ENCODE measurements at regions not wholly inside any gene's neighbourhood (a gene's known extent, or its start where the extent isn't known, plus 50 kb on each side); places are given as distances from the start of the nearest gene placed in this dataset.

- H3K27me3 Mint-ChIP-seq (ENCODE audit: low read depth) = no peaks in the 10 kb centered on the region; the same call in 1 of the 2 replicates
- H3K36me3 Mint-ChIP-seq (ENCODE audit: insufficient read depth in 1 of 3, low read depth in 3 of 3) = no peaks in the 10 kb centered on the region
- H3K4me3 Mint-ChIP-seq = no peak overlapping the region
- Histone ChIP-seq H3K18ac (ENCODE audit: insufficient read length, low read depth, low read length) (no peak overlapping the region), H3K14ac (ENCODE audit: insufficient read depth, low read length) (no peak overlapping the region), H4K20me1 (ENCODE audit: control insufficient read depth, insufficient read depth, insufficient read length) (no peaks in the 10 kb centered on the region), H4K8ac (replicated peaks; ENCODE audit: insufficient read length, low read depth, low read length) (no peak overlapping the region), H3K4me1 (ENCODE audit: insufficient read depth, low read length) (no peaks in the 10 kb centered on the region), H3K23ac (ENCODE audit: insufficient read length, low read depth, low read length) (no peak overlapping the region), H2AK5ac (ENCODE audit: insufficient read length, low read length) (no peak overlapping the region), H4K91ac (ENCODE audit: insufficient read length, low read depth, low read length) (no peak overlapping the region), H3T11ph (ENCODE audit: low read length) (no peak overlapping the region), H2BK5ac (ENCODE audit: insufficient read length, low read length) (no peak overlapping the region), H3K27me3 (ENCODE audit: insufficient read depth, low read length) (no peaks in the 10 kb centered on the region), H2BK15ac (ENCODE audit: low read depth, low read length) (no peak overlapping the region), H2AFZ (ENCODE audit: low read length) (no peak overlapping the region), H3K23me2 (ENCODE audit: insufficient read length, low read depth, low read length, poor library complexity, severe bottlenecking) (no peaks in the 10 kb centered on the region), H2BK12ac (ENCODE audit: insufficient read length, low read depth, low read length) (no peak overlapping the region), H2BK120ac (ENCODE audit: low read depth, low read length, poor library complexity, severe bottlenecking) (no peak overlapping the region), H3K9me3 (ENCODE audit: control insufficient read depth, low read depth, low read length) (no peaks in the 10 kb centered on the region), H2BK20ac (ENCODE audit: low read depth, low read length, poor library complexity, severe bottlenecking) (no peak overlapping the region), H4K5ac (ENCODE audit: insufficient read length, low read depth, low read length) (no peak overlapping the region), H3K56ac (ENCODE audit: insufficient read length, low read depth, low read length) (no peak overlapping the region), H3K79me2 (ENCODE audit: insufficient read depth, low read length) (no peaks in the 10 kb centered on the region), H3K79me1 (ENCODE audit: insufficient read depth, low read depth, low read length, poor library complexity, severe bottlenecking) (no peaks in the 10 kb centered on the region), H3K9ac (ENCODE audit: extremely low read depth, insufficient read length, low read length) (no peak overlapping the region), H3K4me2 (ENCODE audit: insufficient read depth, insufficient read length, low read length) (no peak overlapping the region), H3K27ac (ENCODE audit: insufficient read length, low read depth, low read length) (no peak overlapping the region), H3K4ac (ENCODE audit: low read depth, low read length) (no peak overlapping the region)
- DNase-seq = no peak
- WGBS (ENCODE audit: extremely low coverage, insufficient read length, low lambda C conversion rate) = no CpG with 5 or more reads among the region's 1 CpG
- TF ChIP-seq CTCF (conservative IDR thresholded peaks at IDR 0.05) = no peak
- H3K4me1 Mint-ChIP-seq = no peaks in the 10 kb centered on the region
- H3K27ac Mint-ChIP-seq = no peak overlapping the region
- no peaks in the 10 kb centered on the region; a peak in 1 of 5 replicates for H3K9me3 Mint-ChIP-seq
These were observed 254.8 kb downstream of the CDC5L start for GRCh38 chr6:44642349-44642748.

Measured in H9 (cell line).